Thyroid gland (tissue), 4 donors: ENCODE measurements at regions not wholly inside any gene's neighbourhood (a gene's known extent, or its start where the extent isn't known, plus 50 kb on each side); places are given as distances from the start of the nearest gene placed in this dataset.

ENCODE experiments used
- CTCF ChIP-seq, 6 experiments: fragments of 200-600 bp in 3 of 6; fragments of 450-650 bp in 3 of 6; sonication (generic) in 3 of 6; IDR thresholded peaks; one replicate each; pipeline ENCODE4 v1.5.1; 2016 to 2019; ENCODE audit warnings: antibody characterized with exemption in 6 of 6, mild to moderate bottlenecking in 2 of 6, inconsistent platforms in 1 of 6, moderate library complexity in 1 of 6
- POLR2A ChIP-seq, 2 donors: fragments of 450-650 bp; IDR thresholded peaks; one replicate each; pipeline ENCODE4 v1.6.1; 2017; ENCODE audit warnings: antibody characterized with exemption in 2 of 2, mild to moderate bottlenecking in 2 of 2, moderate library complexity in 1 of 2

DNA sequence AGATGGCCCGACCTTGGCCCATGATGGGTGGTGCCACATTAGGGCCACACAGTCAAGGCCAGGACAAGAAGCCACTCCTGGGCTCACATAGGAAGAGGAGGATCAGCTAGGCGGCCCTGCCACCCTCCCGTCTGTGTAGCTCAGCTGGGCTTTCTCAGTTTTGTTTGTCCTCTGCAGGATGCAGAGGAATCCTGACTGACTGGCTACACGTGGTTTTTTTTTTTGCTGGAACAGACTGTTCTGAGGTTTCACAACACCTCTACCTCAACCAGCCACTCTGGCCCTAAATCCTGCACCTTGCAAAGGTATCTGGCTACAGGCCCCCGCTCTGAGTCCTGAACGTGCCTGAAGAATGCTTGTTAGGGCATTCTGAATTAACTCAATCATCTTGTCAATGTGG lies 88.3 kb upstream of the MSX2 start:
- no peak for TF ChIP-seq POLR2A (IDR thresholded peaks at IDR 0.05)
- TF ChIP-seq CTCF (IDR thresholded peaks at IDR 0.05) = no peak
